ENCODE measurements at regions not wholly inside any gene's neighbourhood (a gene's known extent, or its start where the extent isn't known, plus 50 kb on each side); places are given as distances from the start of the nearest gene placed in this dataset.

GRCh38 chrX:69303231-69303630 is 138.0 kb upstream of the PJA1 start:
- TF ChIP-seq CTCF (IDR thresholded peaks at IDR 0.05), result no peak
- no peaks in the 10 kb centered on the region for H3K27me3 ChIP-seq (replicated peaks; ENCODE audit: insufficient read depth)
- ATAC-seq (ENCODE audit: insufficient number of reproducible peaks, low FRiP score, low read depth), result no peak

GRCh38 chrX:69299951-69300714 is 134.9 kb upstream of the PJA1 start:
- Histone ChIP-seq H3K36me3 (no peaks in the 10 kb centered on the region), H3K9me3 (no peaks in the 10 kb centered on the region), H3K4me1 (ENCODE audit: control insufficient read depth in 1 of 2, low read depth in 2 of 2) (no peaks in the 10 kb centered on the region), H3K27ac (no peak overlapping the region), H3K27me3 (replicated peaks; ENCODE audit: insufficient read depth) (no peaks in the 10 kb centered on the region), H3K4me3 (no peak overlapping the region)
- no peak for ATAC-seq (ENCODE audit: insufficient number of reproducible peaks, low FRiP score, low read depth)
- TF ChIP-seq CTCF (IDR thresholded peaks at IDR 0.05), result no peak
- DNase-seq (ENCODE audit: low spot score), result no peak

More at GRCh38 chrX:69303231-69303630, 138.0 kb upstream of the PJA1 start:
- no peak overlapping the region for H3K4me3 ChIP-seq
- H3K27ac ChIP-seq, result no peak overlapping the region
- H3K9me3 ChIP-seq, result no peaks in the 10 kb centered on the region
- H3K36me3 ChIP-seq, result no peaks in the 10 kb centered on the region
- no peak for DNase-seq (ENCODE audit: low spot score)
- no peaks in the 10 kb centered on the region for H3K4me1 ChIP-seq (ENCODE audit: control insufficient read depth in 1 of 2, low read depth in 2 of 2)

GRCh38 chrX:69299285-69299684 is 134.0 kb upstream of the PJA1 start:
- Histone ChIP-seq H3K27me3 (replicated peaks; ENCODE audit: insufficient read depth) (no peaks in the 10 kb centered on the region), H3K9me3 (no peaks in the 10 kb centered on the region), H3K4me1 (ENCODE audit: control insufficient read depth in 1 of 2, low read depth in 2 of 2) (no peaks in the 10 kb centered on the region), H3K4me3 (no peak overlapping the region), H3K36me3 (no peaks in the 10 kb centered on the region), H3K27ac (no peak overlapping the region)
- no peak for DNase-seq (ENCODE audit: low spot score)
- no peak for TF ChIP-seq CTCF (IDR thresholded peaks at IDR 0.05)
- no peak for ATAC-seq (ENCODE audit: insufficient number of reproducible peaks, low FRiP score, low read depth)

GRCh38 chrX:69298466-69299140 is 133.3 kb upstream of the PJA1 start:
- H3K27me3 ChIP-seq (replicated peaks; ENCODE audit: insufficient read depth), result no peaks in the 10 kb centered on the region
- H3K4me3 ChIP-seq, result no peak overlapping the region
- no peaks in the 10 kb centered on the region for H3K36me3 ChIP-seq
- no peaks in the 10 kb centered on the region for H3K9me3 ChIP-seq
- TF ChIP-seq CTCF (IDR thresholded peaks at IDR 0.05), result no peak
- ATAC-seq (ENCODE audit: insufficient number of reproducible peaks, low FRiP score, low read depth) (no peak), DNase-seq (ENCODE audit: low spot score) (no peak)
- H3K27ac ChIP-seq, result no peak overlapping the region
- no peaks in the 10 kb centered on the region for H3K4me1 ChIP-seq (ENCODE audit: control insufficient read depth in 1 of 2, low read depth in 2 of 2)

GRCh38 chrX:69297506-69297905 is 132.3 kb upstream of the PJA1 start:
- ATAC-seq (ENCODE audit: insufficient number of reproducible peaks, low FRiP score, low read depth), result no peak

More at GRCh38 chrX:69297506-69297905, 132.3 kb upstream of the PJA1 start:
- H3K27ac ChIP-seq, result no peak overlapping the region
- no peak overlapping the region for H3K4me3 ChIP-seq
- no peaks in the 10 kb centered on the region for H3K27me3 ChIP-seq (replicated peaks; ENCODE audit: insufficient read depth)
- no peaks in the 10 kb centered on the region for H3K9me3 ChIP-seq
- no peaks in the 10 kb centered on the region for H3K4me1 ChIP-seq (ENCODE audit: control insufficient read depth in 1 of 2, low read depth in 2 of 2)
- TF ChIP-seq CTCF (IDR thresholded peaks at IDR 0.05), result no peak
- DNase-seq (ENCODE audit: low spot score), result no peak
- H3K36me3 ChIP-seq, result no peaks in the 10 kb centered on the region

Data from thoracic aorta (tissue), 2 donors.